ENCODE measurements at regions not wholly inside any gene's neighbourhood (a gene's known extent, or its start where the extent isn't known, plus 50 kb on each side); places are given as distances from the start of the nearest gene placed in this dataset.

DNA sequence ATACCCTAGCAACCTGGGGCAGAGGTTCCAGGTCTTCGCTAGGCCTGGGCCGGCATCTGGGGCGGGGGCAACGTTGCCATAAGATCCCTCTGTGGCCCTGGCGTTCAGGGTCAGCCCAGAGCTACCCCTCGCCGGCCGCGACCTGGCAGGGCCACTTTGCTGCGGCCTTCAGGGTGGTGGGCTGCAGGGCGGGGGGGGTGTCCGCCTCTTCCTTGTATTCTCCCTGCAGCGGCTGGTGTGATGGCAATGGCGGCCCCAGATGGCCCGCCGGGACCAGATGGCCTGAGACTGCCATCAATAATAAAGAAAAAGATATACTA is 539.2 kb upstream of the POT1 start:
- POLR2A ChIA-PET, result no interaction called here
- intact Hi-C loops (cut with micrococcal nuclease), result no loop called here
- no peak for DNase-seq (ENCODE audit: extremely low read depth in 1 of 4, low spot score in 3 of 4)
- WGBS (ENCODE audit: insufficient coverage, low coverage, missing lambda C conversion rate), result 13% methylated on average over 16 of the region's 16 CpGs
- ATAC-seq, result no peak
- FAIRE-seq, result no peak
- H3K9me3 ChIP-seq (replicated peaks; ENCODE audit: control insufficient read depth, insufficient read depth, low read depth, low read length), result no peaks in the 10 kb centered on the region
- in situ Hi-C loops (cut with MboI), result no loop called here
- CTCF ChIA-PET (ENCODE audit: low intra/inter-chr PET ratio), result no interaction called here
- H3K79me2 ChIP-seq (ENCODE audit: control insufficient read depth, insufficient read depth, low read length), result no peaks in the 10 kb centered on the region
- H3K36me3 ChIP-seq (ENCODE audit: control insufficient read depth, insufficient read depth, low read length), result no peaks in the 10 kb centered on the region
- no peak overlapping the region for H3K4me2 ChIP-seq (ENCODE audit: insufficient read depth, low read length)
- H3K4me3 ChIP-seq, result no peak overlapping the region
- no peaks in the 10 kb centered on the region for H4K20me1 ChIP-seq (replicated peaks; ENCODE audit: control insufficient read depth, insufficient read depth, low read length)
- no TSS peak for BruUV-seq (replicated peaks)
- H2AFZ ChIP-seq (ENCODE audit: low read depth, low read length), result no peak overlapping the region
- TF ChIP-seq, protein P1, sequence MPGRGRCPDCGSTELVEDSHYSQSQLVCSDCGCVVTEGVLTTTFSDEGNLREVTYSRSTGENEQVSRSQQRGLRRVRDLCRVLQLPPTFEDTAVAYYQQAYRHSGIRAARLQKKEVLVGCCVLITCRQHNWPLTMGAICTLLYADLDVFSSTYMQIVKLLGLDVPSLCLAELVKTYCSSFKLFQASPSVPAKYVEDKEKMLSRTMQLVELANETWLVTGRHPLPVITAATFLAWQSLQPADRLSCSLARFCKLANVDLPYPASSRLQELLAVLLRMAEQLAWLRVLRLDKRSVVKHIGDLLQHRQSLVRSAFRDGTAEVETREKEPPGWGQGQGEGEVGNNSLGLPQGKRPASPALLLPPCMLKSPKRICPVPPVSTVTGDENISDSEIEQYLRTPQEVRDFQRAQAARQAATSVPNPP (IDR thresholded peaks at IDR 0.05; ENCODE audit: borderline replicate concordance, insufficient read depth, insufficient read length), result no peak
- TF ChIP-seq SNAPC5 (CRISPR knock-in tag; IDR thresholded peaks at IDR 0.05), result no peak
- TF ChIP-seq, protein P2, sequence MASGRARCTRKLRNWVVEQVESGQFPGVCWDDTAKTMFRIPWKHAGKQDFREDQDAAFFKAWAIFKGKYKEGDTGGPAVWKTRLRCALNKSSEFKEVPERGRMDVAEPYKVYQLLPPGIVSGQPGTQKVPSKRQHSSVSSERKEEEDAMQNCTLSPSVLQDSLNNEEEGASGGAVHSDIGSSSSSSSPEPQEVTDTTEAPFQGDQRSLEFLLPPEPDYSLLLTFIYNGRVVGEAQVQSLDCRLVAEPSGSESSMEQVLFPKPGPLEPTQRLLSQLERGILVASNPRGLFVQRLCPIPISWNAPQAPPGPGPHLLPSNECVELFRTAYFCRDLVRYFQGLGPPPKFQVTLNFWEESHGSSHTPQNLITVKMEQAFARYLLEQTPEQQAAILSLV (tag; IDR thresholded peaks at IDR 0.05), result no peak
- no peak for TF ChIP-seq TCF7L2 (IDR thresholded peaks at IDR 0.05; ENCODE audit: low read depth, low read length)
- no peak for TF ChIP-seq KLF13 (tag; IDR thresholded peaks at IDR 0.05; ENCODE audit: borderline replicate concordance, low read depth)
- no peaks in the 10 kb centered on the region for H3K4me1 ChIP-seq (replicated peaks in 1 of 2; ENCODE audit: control insufficient read depth in 2 of 2, insufficient read depth in 2 of 2, low read length in 2 of 2)
- H3K9me1 ChIP-seq (ENCODE audit: control insufficient read depth, insufficient read depth, low read length), result no peaks in the 10 kb centered on the region
- H3K9ac ChIP-seq (ENCODE audit: insufficient read depth in 1 of 2, low read depth in 2 of 2, low read length in 2 of 2), result no peak overlapping the region
- no peaks in the 10 kb centered on the region for H3K27me3 ChIP-seq (ENCODE audit: control insufficient read depth in 2 of 2, insufficient read depth in 2 of 2, low read length in 2 of 2)
- no peak overlapping the region for H3K27ac ChIP-seq (ENCODE audit: extremely low read depth, low read depth, low read length)
